Skeletal muscle tissue (tissue), 3 donors: ENCODE measurements at regions not wholly inside any gene's neighbourhood (a gene's known extent, or its start where the extent isn't known, plus 50 kb on each side); places are given as distances from the start of the nearest gene placed in this dataset.
"Not testable (repeated sequence)": the region's sequence is repeated elsewhere in the genome, so short reads cannot be mapped to it uniquely, and the experiment has no call there.

ENCODE experiments used
- H3K27ac ChIP-seq: one replicate; pipeline ENCODE4 v1.7.0; 2013; ENCODE audit warnings: mild to moderate bottlenecking, low read depth, low read length, inconsistent platforms
- H3K27me3 ChIP-seq, 3 donors: one replicate each; pipeline ENCODE4 v1.7.0; 2013; ENCODE audit warnings: low read length in 3 of 3; ENCODE audit not compliant: control insufficient read depth in 3 of 3, insufficient read depth in 3 of 3
- H3K36me3 ChIP-seq, 3 donors: one replicate each; pipeline ENCODE4 v1.7.0; 2013; ENCODE audit warnings: low read length in 3 of 3; ENCODE audit not compliant: control insufficient read depth in 3 of 3, insufficient read depth in 3 of 3
- H3K4me1 ChIP-seq, 3 donors: one replicate each; pipeline ENCODE4 v1.7.0; 2013; ENCODE audit warnings: low read length in 3 of 3, mild to moderate bottlenecking in 3 of 3; ENCODE audit not compliant: control insufficient read depth in 3 of 3, insufficient read depth in 3 of 3
- H3K4me3 ChIP-seq, 3 donors: one replicate each; pipeline ENCODE4 v1.7.0; 2013; ENCODE audit warnings: low read length in 3 of 3
- H3K9ac ChIP-seq, 3 donors: one replicate each; pipeline ENCODE4 v1.7.0; 2013; ENCODE audit warnings: low read length in 3 of 3, mild to moderate bottlenecking in 3 of 3, moderate library complexity in 2 of 3, low read depth in 1 of 3
- H3K9me3 ChIP-seq, 3 donors: one replicate each; pipeline ENCODE4 v1.7.0; 2013; ENCODE audit warnings: low read length in 3 of 3; ENCODE audit not compliant: control insufficient read depth in 3 of 3
- donor health status: Osteomylitis.

DNA sequence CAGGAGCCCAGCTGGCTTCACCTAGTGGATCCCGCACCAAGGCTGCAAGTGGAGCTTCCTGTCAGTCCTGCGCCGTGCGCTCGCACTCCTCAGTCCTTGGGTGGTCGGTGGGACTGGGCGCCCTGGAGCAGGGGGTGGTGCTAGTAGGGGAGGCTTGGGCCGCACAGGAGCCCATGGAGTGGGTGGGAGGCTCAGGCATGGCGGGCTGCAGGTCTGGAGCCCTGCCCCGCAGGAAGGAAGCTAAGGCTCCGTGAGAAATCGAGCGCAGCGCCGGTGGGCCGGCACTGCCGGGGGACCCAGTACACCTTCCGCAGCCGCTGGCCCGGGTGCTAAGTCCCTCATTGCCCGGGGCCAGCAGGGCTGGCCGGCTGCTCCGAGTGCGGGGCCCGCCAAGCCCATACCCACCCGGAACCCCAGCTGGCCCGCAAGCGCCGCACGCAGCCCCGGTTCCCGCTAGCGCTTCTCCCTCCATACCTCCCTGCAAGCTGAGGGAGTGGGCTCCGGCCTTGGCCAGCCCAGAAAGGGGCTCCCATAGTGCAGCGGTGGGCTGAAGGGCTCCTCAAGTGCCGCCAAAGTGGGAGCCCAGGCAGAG, 1425.2 kb upstream of the PRMT6 start:
- not testable (repeated sequence) for H3K27me3 ChIP-seq, H3K4me3 ChIP-seq, H3K9me3 ChIP-seq, H3K9ac ChIP-seq, H3K36me3 ChIP-seq, H3K4me1 ChIP-seq, H3K27ac ChIP-seq

GRCh38 chr1:105632342-105633196, 1423.9 kb upstream of the PRMT6 start:
- Histone ChIP-seq H3K27ac (no peak overlapping the region), H3K4me3 (no peak overlapping the region), H3K9ac (no peak overlapping the region), H3K36me3 (no peaks in the 10 kb centered on the region), H3K27me3 (no peaks in the 10 kb centered on the region), H3K9me3 (no peaks in the 10 kb centered on the region), H3K4me1 (no peaks in the 10 kb centered on the region)

- no peaks in the 10 kb centered on the region for H3K27me3 ChIP-seq
- no peak overlapping the region for H3K27ac ChIP-seq
- H3K4me3 ChIP-seq = no peak overlapping the region
- H3K9me3 ChIP-seq = no peaks in the 10 kb centered on the region
- no peaks in the 10 kb centered on the region for H3K36me3 ChIP-seq
- H3K4me1 ChIP-seq = no peaks in the 10 kb centered on the region
- H3K9ac ChIP-seq = no peak overlapping the region
These were observed 1420.4 kb upstream of the PRMT6 start for GRCh38 chr1:105636052-105636451.

GRCh38 chr1:105641407-105641806, 1415.1 kb upstream of the PRMT6 start:
- Histone ChIP-seq H3K9me3 (no peaks in the 10 kb centered on the region), H3K4me1 (no peaks in the 10 kb centered on the region), H3K4me3 (no peak overlapping the region), H3K9ac (no peak overlapping the region), H3K27me3 (no peaks in the 10 kb centered on the region), H3K27ac (no peak overlapping the region), H3K36me3 (no peaks in the 10 kb centered on the region)

GRCh38 chr1:105652109-105652508, 1404.4 kb upstream of the PRMT6 start:
- Histone ChIP-seq H3K36me3 (no peaks in the 10 kb centered on the region), H3K27ac (no peak overlapping the region), H3K4me3 (no peak overlapping the region), H3K27me3 (no peaks in the 10 kb centered on the region), H3K9ac (no peak overlapping the region), H3K9me3 (no peaks in the 10 kb centered on the region), H3K4me1 (no peaks in the 10 kb centered on the region)

- H3K9me3 ChIP-seq = no peaks in the 10 kb centered on the region
- no peaks in the 10 kb centered on the region for H3K4me1 ChIP-seq
- H3K4me3 ChIP-seq = no peak overlapping the region
- no peak overlapping the region for H3K27ac ChIP-seq
- H3K27me3 ChIP-seq = no peaks in the 10 kb centered on the region
- no peak overlapping the region for H3K9ac ChIP-seq
- H3K36me3 ChIP-seq = no peaks in the 10 kb centered on the region
These were observed 1401.4 kb upstream of the PRMT6 start for GRCh38 chr1:105655032-105655431.

GRCh38 chr1:105664495-105664894, 1392.0 kb upstream of the PRMT6 start:
- H3K27me3 ChIP-seq = no peaks in the 10 kb centered on the region
- H3K27ac ChIP-seq = no peak overlapping the region
- H3K4me3 ChIP-seq = no peak overlapping the region
- no peaks in the 10 kb centered on the region for H3K36me3 ChIP-seq
- H3K4me1 ChIP-seq = no peaks in the 10 kb centered on the region
- H3K9me3 ChIP-seq = peaks cover 0 to 3% (median 0%) of the 10 kb centered on the region in 3 donors
- no peak overlapping the region for H3K9ac ChIP-seq

DNA sequence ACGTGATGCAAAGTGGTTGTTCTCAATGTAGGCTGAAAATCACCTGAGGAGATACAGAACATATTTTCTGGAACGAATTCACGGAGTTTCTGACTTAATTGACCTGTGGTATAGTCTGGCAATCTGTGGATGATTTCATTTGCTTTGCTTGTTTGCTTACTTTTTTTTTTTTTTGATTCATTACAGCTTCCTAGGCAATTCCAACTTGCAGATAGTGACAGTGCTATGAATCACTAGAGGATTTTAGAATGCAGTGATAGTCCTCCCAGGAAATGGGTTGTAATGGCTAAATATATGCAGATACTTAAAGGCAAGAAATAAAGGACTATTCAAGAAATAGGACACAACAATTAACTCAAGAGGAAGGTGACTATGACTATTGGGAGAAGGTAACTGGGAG, 1378.1 kb upstream of the PRMT6 start:
- Histone ChIP-seq H3K4me3 (no peak overlapping the region), H3K27me3 (no peaks in the 10 kb centered on the region), H3K36me3 (no peaks in the 10 kb centered on the region), H3K27ac (no peak overlapping the region), H3K9me3 (no peaks in the 10 kb centered on the region), H3K9ac (no peak overlapping the region), H3K4me1 (no peaks in the 10 kb centered on the region)

DNA sequence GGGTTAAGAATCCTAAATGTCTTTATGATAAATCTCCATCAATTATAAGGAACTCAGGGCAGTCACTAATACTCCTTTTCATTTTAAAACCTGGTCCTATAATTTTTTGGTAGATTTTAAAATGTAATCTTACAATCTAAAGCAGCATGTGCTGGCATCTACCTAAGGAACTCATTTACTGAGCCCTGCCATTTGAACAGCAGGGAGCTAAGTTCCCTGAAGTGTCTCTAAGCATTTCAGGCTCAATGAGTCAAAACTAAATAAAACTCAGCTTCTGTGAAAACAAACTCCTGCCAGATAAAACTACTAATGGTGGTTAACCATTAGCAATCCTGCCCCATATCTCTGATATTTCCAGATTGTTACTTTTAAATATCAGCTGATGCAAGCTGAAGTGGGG, 1371.8 kb upstream of the PRMT6 start:
- H3K27me3 ChIP-seq = no peaks in the 10 kb centered on the region
- peaks cover 0 to 5% (median 3%) of the 10 kb centered on the region in 3 donors for H3K9me3 ChIP-seq
- no peak overlapping the region for H3K27ac ChIP-seq
- no peaks in the 10 kb centered on the region for H3K36me3 ChIP-seq
- no peak overlapping the region for H3K9ac ChIP-seq
- no peak overlapping the region for H3K4me3 ChIP-seq
- no peaks in the 10 kb centered on the region for H3K4me1 ChIP-seq

GRCh38 chr1:105686026-105686425, 1370.4 kb upstream of the PRMT6 start:
- H3K36me3 ChIP-seq = no peaks in the 10 kb centered on the region
- H3K4me3 ChIP-seq = no peak overlapping the region
- no peak overlapping the region for H3K27ac ChIP-seq
- H3K4me1 ChIP-seq = no peaks in the 10 kb centered on the region
- H3K9ac ChIP-seq = no peak overlapping the region
- no peaks in the 10 kb centered on the region for H3K27me3 ChIP-seq
- peaks cover 0 to 5% (median 3%) of the 10 kb centered on the region in 3 donors for H3K9me3 ChIP-seq
